Spleen (tissue), 7 donors: ENCODE measurements at regions not wholly inside any gene's neighbourhood (a gene's known extent, or its start where the extent isn't known, plus 50 kb on each side); places are given as distances from the start of the nearest gene placed in this dataset.

ENCODE experiments used
- CTCF ChIP-seq, 11 experiments: fragments of 200-600 bp in 7 of 11; fragments of 450-650 bp in 4 of 11; sonication (generic) in 4 of 11; IDR thresholded peaks in 8 of 11; conservative IDR thresholded peaks in 3 of 11; 1 replicate in 7 of 11; 2 replicates in 4 of 11; pipeline versions ENCODE4 v1.4.0 to v1.8.0; 2016 to 2021; ENCODE audit warnings: antibody characterized with exemption in 11 of 11, inconsistent platforms in 4 of 11, mild to moderate bottlenecking in 1 of 11
- POLR2A ChIP-seq, 3 donors: fragments of 450-650 bp; IDR thresholded peaks; one replicate each; pipeline ENCODE4 v1.5.1; 2017; ENCODE audit warnings: antibody characterized with exemption in 3 of 3, mild to moderate bottlenecking in 1 of 3
- donor health status: DM: no; HTN: no; CAD: no; lungs with moderate emphysema.
- donor health status: DM: no; HTN: no; CAD: no.
- donor health status: DM: no; HTN: no; CAD: no.

- TF ChIP-seq CTCF (IDR thresholded peaks at IDR 0.05 in 8 of 11, conservative IDR thresholded peaks at IDR 0.05 in 3 of 11) (no peak), POLR2A (IDR thresholded peaks at IDR 0.05) (no peak)
Measured at GRCh38 chr15:99450896-99451358, 114.9 kb upstream of the MEF2A start.
